Stimulated activated CD8-positive, alpha-beta memory T cell treated with anti-CD3 and anti-CD28 coated beads, Interleukin-7, amount 100 ng/mL, for 48 hours (primary cell): ENCODE measurements at regions not wholly inside any gene's neighbourhood (a gene's known extent, or its start where the extent isn't known, plus 50 kb on each side); places are given as distances from the start of the nearest gene placed in this dataset.
"Not testable (repeated sequence)": the region's sequence is repeated elsewhere in the genome, so short reads cannot be mapped to it uniquely, and the experiment has no call there.

Experiments
- DNase-seq, 2 donors: peaks; one replicate each; pipeline ENCODE4 v3.0.0-alpha.2; 2020; ENCODE audit warnings: low read depth in 1 of 2; ENCODE audit errors: extremely low read depth in 1 of 2

GRCh38 chr7:12974451-12975166 lies 287.2 kb downstream of the ARL4A start:
- no peak for DNase-seq

- DNase-seq, result no peak
Measured at GRCh38 chr7:12975412-12975811, 288.0 kb downstream of the ARL4A start.

GRCh38 chr7:12979181-12979580 lies 291.7 kb downstream of the ARL4A start:
- no peak for DNase-seq

- no peak for DNase-seq
Measured at GRCh38 chr7:12982178-12982577, 294.7 kb downstream of the ARL4A start.

GRCh38 chr7:12984117-12984516 lies 296.7 kb downstream of the ARL4A start:
- DNase-seq, result no peak

GRCh38 chr7:12985228-12985627 lies 297.8 kb downstream of the ARL4A start:
- DNase-seq, result no peak

- DNase-seq, result no peak
Measured at GRCh38 chr7:12985752-12986151, 298.3 kb downstream of the ARL4A start.

- DNase-seq, result no peak
Measured at GRCh38 chr7:12987238-12987637, 299.8 kb downstream of the ARL4A start.

GRCh38 chr7:12990440-12990839 lies 303.0 kb downstream of the ARL4A start:
- no peak for DNase-seq

- no peak for DNase-seq
Measured at GRCh38 chr7:12993025-12993424, 305.6 kb downstream of the ARL4A start.

GRCh38 chr7:12995912-12996469 lies 308.6 kb downstream of the ARL4A start:
- no peak for DNase-seq

- DNase-seq, result no peak
Measured at GRCh38 chr7:13007331-13007730, 319.9 kb downstream of the ARL4A start.

- no peak for DNase-seq
Measured at GRCh38 chr7:13009517-13009916, 322.1 kb downstream of the ARL4A start.

GRCh38 chr7:13014011-13014410 lies 326.6 kb downstream of the ARL4A start:
- no peak for DNase-seq

- no peak for DNase-seq
Measured at GRCh38 chr7:13016036-13016581, 328.7 kb downstream of the ARL4A start.

GRCh38 chr7:13016592-13017332 lies 329.3 kb downstream of the ARL4A start:
- no peak for DNase-seq

GRCh38 chr7:13017333-13017857 lies 330.0 kb downstream of the ARL4A start:
- DNase-seq, result no peak

GRCh38 chr7:13017881-13018280 lies 330.4 kb downstream of the ARL4A start:
- DNase-seq, result no peak

- no peak for DNase-seq
Measured at GRCh38 chr7:13021566-13022300, 334.3 kb downstream of the ARL4A start.

GRCh38 chr7:13024121-13024674 lies 336.8 kb downstream of the ARL4A start:
- no peak for DNase-seq

GRCh38 chr7:13025043-13025442 lies 337.6 kb downstream of the ARL4A start:
- DNase-seq, result not testable (repeated sequence)
